ENCODE measurements at regions not wholly inside any gene's neighbourhood (a gene's known extent, or its start where the extent isn't known, plus 50 kb on each side); places are given as distances from the start of the nearest gene placed in this dataset.

GRCh38 chr6:78614961-78615360 lies 252.4 kb upstream of the IRAK1BP1 start:
- Histone ChIP-seq H2BK5ac (ENCODE audit: low read depth, low read length, poor library complexity, severe bottlenecking) (no peak overlapping the region), H3K9me1 (ENCODE audit: insufficient read depth, low read length) (no peaks in the 10 kb centered on the region; the same call in 1 of the 2 replicates), H4K5ac (ENCODE audit: low read depth, low read length) (no peak overlapping the region), H3K27ac (ENCODE audit: insufficient read depth, low read length) (no peak overlapping the region), H2BK15ac (ENCODE audit: low read depth, low read length) (no peak overlapping the region), H3K79me1 (ENCODE audit: low read depth in 1 of 2, low read length in 2 of 2) (no peaks in the 10 kb centered on the region), H2AK5ac (ENCODE audit: low read depth, low read length) (no peak overlapping the region), H4K20me1 (ENCODE audit: insufficient read depth, low read length) (no peaks in the 10 kb centered on the region), H3K27me3 (ENCODE audit: control insufficient read depth, insufficient read depth, low read length) (no peaks in the 10 kb centered on the region), H3K9me3 (ENCODE audit: control insufficient read depth, insufficient read depth, low read length) (no peaks in the 10 kb centered on the region), H3K14ac (replicated peaks; ENCODE audit: low read depth, low read length) (0 out of 2 replicates have a peak overlapping the region, but pooled peaks have one; percentile 13), H2BK20ac (ENCODE audit: low read depth, low read length) (no peak overlapping the region), H3K18ac (ENCODE audit: low read depth, low read length) (no peak overlapping the region; the same call in 1 of the 2 replicates), H2AFZ (replicated peaks; ENCODE audit: low read length, poor library complexity) (no peak overlapping the region), H3K56ac (ENCODE audit: extremely low read depth, insufficient read depth, low read length) (no peak overlapping the region), H2BK120ac (ENCODE audit: low read depth, low read length) (no peak overlapping the region), H4K91ac (ENCODE audit: insufficient read depth, low read depth, low read length) (no peak overlapping the region), H3K9ac (ENCODE audit: low read depth, low read length) (no peak overlapping the region), H4K8ac (ENCODE audit: low read depth in 2 of 2, low read length in 2 of 2) (no peak overlapping the region), H3K4me2 (ENCODE audit: low read depth, low read length) (no peak overlapping the region), H3K4ac (ENCODE audit: low read depth, low read length) (no peak overlapping the region), H3K36me3 (ENCODE audit: control insufficient read depth, insufficient read depth, low read length) (no peaks in the 10 kb centered on the region), H2AK9ac (replicated peaks; ENCODE audit: low read depth, low read length, poor library complexity) (no peak overlapping the region), H3K4me3 (ENCODE audit: insufficient read depth, low read depth, low read length) (no peak overlapping the region), H3K4me1 (ENCODE audit: control insufficient read depth, insufficient read depth, low read length) (peaks cover 6% of the 10 kb centered on the region), H3K23ac (ENCODE audit: low read depth, low read length) (no peak overlapping the region)
- intact Hi-C loops (cut with micrococcal nuclease) (loop anchor here (5.0 kb wide), 1 partner anchor 178 kb away; no protein-coding TSS in a partner anchor), in situ Hi-C loops (cut with MboI; ENCODE audit: low sequenced_read_pairs) (loop anchor here (25.0 kb wide), 1 partner anchor 1153 kb away; the partner anchor contains the start of gene HTR1B), dilution Hi-C loops (cut with HindIII; ENCODE audit: low sequenced_read_pairs, unreplicated experiment) (no loop called here)
- TF ChIP-seq ELK1 (IDR thresholded peaks at IDR 0.05; ENCODE audit: borderline replicate concordance, low read depth, low read length), result no peak
- no peak for TF ChIP-seq MXI1 (IDR thresholded peaks at IDR 0.05; ENCODE audit: borderline replicate concordance, low read depth, low read length)
- no peak for TF ChIP-seq RCOR1 (IDR thresholded peaks at IDR 0.05; ENCODE audit: insufficient replicate concordance, low read length)
- TF ChIP-seq MAFK (IDR thresholded peaks at IDR 0.05; ENCODE audit: low read depth, low read length), result no peak
- TF ChIP-seq NFE2L2 (IDR thresholded peaks at IDR 0.05; ENCODE audit: low read depth, low read length), result no peak
- TF ChIP-seq CEBPB (IDR thresholded peaks at IDR 0.05; ENCODE audit: low read depth, low read length), result no peak
- no peak for TF ChIP-seq SMC3 (IDR thresholded peaks at IDR 0.05; ENCODE audit: low read depth, low read length)
- TF ChIP-seq CHD1 (IDR thresholded peaks at IDR 0.05; ENCODE audit: low read depth, low read length), result no peak
- TF ChIP-seq BHLHE40 (IDR thresholded peaks at IDR 0.05; ENCODE audit: low read depth, low read length), result no peak
- TF ChIP-seq USF2 (IDR thresholded peaks at IDR 0.05; ENCODE audit: low read depth, low read length), result no peak
- no peak for TF ChIP-seq MAZ (IDR thresholded peaks at IDR 0.05; ENCODE audit: borderline replicate concordance, low read depth, low read length)
- no peak for TF ChIP-seq POLR2A (IDR thresholded peaks at IDR 0.05; ENCODE audit: low read depth, low read length)
- no peak for TF ChIP-seq FOS (IDR thresholded peaks at IDR 0.05; ENCODE audit: low read depth, low read length)
- no peak for TF ChIP-seq CTCF (conservative IDR thresholded peaks at IDR 0.05; ENCODE audit: low read depth, low read length)
- no peak for TF ChIP-seq RFX5 (IDR thresholded peaks at IDR 0.05; ENCODE audit: low read depth, low read length)
- no peak for TF ChIP-seq RAD21 (IDR thresholded peaks at IDR 0.05; ENCODE audit: low read length)
- ChIA-PET CTCF (interaction anchor here (0.7 to 2.0 kb wide), 2 partner anchors 14 to 97 kb away, joined by 4 to 7 read pairs; no protein-coding TSS in a partner anchor), POLR2A (ENCODE audit: unreplicated experiment) (no interaction called here)
- DNase-seq (no peak), ATAC-seq (ENCODE audit: low read depth) (no peak; the same call in 1 of the 2 replicates)
- no TSS peak for BruUV-seq (replicated peaks)
- WGBS, 2 experiments (ENCODE audit: extremely low coverage in 2 of 2, insufficient read length in 1 of 2), result no CpG with 5 or more reads among the region's 1 CpG

Data from IMR-90 (cell line).